ENCODE measurements at regions not wholly inside any gene's neighbourhood (a gene's known extent, or its start where the extent isn't known, plus 50 kb on each side); places are given as distances from the start of the nearest gene placed in this dataset.
A peak's percentile ranks its signal among the peaks of the same experiment; 100 is the strongest.

- POLR2A ChIA-PET = no interaction called here
- no peak overlapping the region for H3K4me3 Mint-ChIP-seq
- peaks cover 36% of the 10 kb centered on the region for H3K27me3 Mint-ChIP-seq
- no peak overlapping the region for H3K27ac Mint-ChIP-seq
- CTCF ChIA-PET = no interaction called here
- no peak for DNase-seq
- no peaks in the 10 kb centered on the region for H3K36me3 Mint-ChIP-seq (ENCODE audit: low read depth)
- H3K9me3 Mint-ChIP-seq = no peaks in the 10 kb centered on the region
- H3K4me1 Mint-ChIP-seq = no peaks in the 10 kb centered on the region
Observed at GRCh38 chr1:10860682-10861081, 64.2 kb upstream of the CASZ1 start.

- H3K27me3 Mint-ChIP-seq = peaks cover 44% of the 10 kb centered on the region
- ChIA-PET POLR2A (no interaction called here), CTCF (no interaction called here)
- H3K36me3 Mint-ChIP-seq (ENCODE audit: low read depth) = no peaks in the 10 kb centered on the region
- no peak for DNase-seq
- no peak overlapping the region for H3K4me3 Mint-ChIP-seq
- H3K27ac Mint-ChIP-seq = no peak overlapping the region
- H3K9me3 Mint-ChIP-seq = no peaks in the 10 kb centered on the region
- peaks cover 5% of the 10 kb centered on the region for H3K4me1 Mint-ChIP-seq
Observed at GRCh38 chr1:10861822-10862221, 65.4 kb upstream of the CASZ1 start.

GRCh38 chr1:10862743-10863335 is 66.4 kb upstream of the CASZ1 start:
- no peak overlapping the region for H3K27ac Mint-ChIP-seq
- no peaks in the 10 kb centered on the region for H3K9me3 Mint-ChIP-seq
- POLR2A ChIA-PET = no interaction called here
- H3K27me3 Mint-ChIP-seq = peaks cover 50% of the 10 kb centered on the region
- CTCF ChIA-PET = no interaction called here
- H3K4me1 Mint-ChIP-seq = peaks cover 10% of the 10 kb centered on the region
- no peaks in the 10 kb centered on the region for H3K36me3 Mint-ChIP-seq (ENCODE audit: low read depth)
- no peak for DNase-seq
- H3K4me3 Mint-ChIP-seq = no peak overlapping the region

- Mint-ChIP-seq H3K36me3 (ENCODE audit: low read depth) (no peaks in the 10 kb centered on the region), H3K4me1 (peaks cover 11% of the 10 kb centered on the region), H3K9me3 (no peaks in the 10 kb centered on the region), H3K4me3 (no peak overlapping the region), H3K27me3 (peaks cover 58% of the 10 kb centered on the region), H3K27ac (no peak overlapping the region)
- ChIA-PET CTCF (interaction anchor here (0.6 kb wide), 2 partner anchors 84 to 382 kb away, joined by 3 to 5 read pairs; no protein-coding TSS in a partner anchor), POLR2A (no interaction called here)
- DNase-seq = no peak
Observed at GRCh38 chr1:10863886-10864285, 67.4 kb upstream of the CASZ1 start.

- no peak for DNase-seq
- Mint-ChIP-seq H3K9me3 (no peaks in the 10 kb centered on the region), H3K4me1 (peaks cover 11% of the 10 kb centered on the region), H3K36me3 (ENCODE audit: low read depth) (no peaks in the 10 kb centered on the region), H3K4me3 (no peak overlapping the region), H3K27ac (no peak overlapping the region), H3K27me3 (peaks cover 62% of the 10 kb centered on the region)
- POLR2A ChIA-PET = no interaction called here
- CTCF ChIA-PET = no interaction called here
Observed at GRCh38 chr1:10864776-10865175, 68.3 kb upstream of the CASZ1 start.

GRCh38 chr1:10865518-10866320 is 69.3 kb upstream of the CASZ1 start:
- Mint-ChIP-seq H3K4me1 (peaks cover 11% of the 10 kb centered on the region), H3K4me3 (no peak overlapping the region), H3K9me3 (no peaks in the 10 kb centered on the region), H3K27me3 (peaks cover 67% of the 10 kb centered on the region), H3K27ac (no peak overlapping the region), H3K36me3 (ENCODE audit: low read depth) (no peaks in the 10 kb centered on the region)
- CTCF ChIA-PET = interaction anchor here (1.1 kb wide), 1 partner anchor 359 kb away, joined by 4 read pairs; no protein-coding TSS in a partner anchor
- POLR2A ChIA-PET = interaction anchor here (0.7 kb wide), 1 partner anchor 1114 kb away, joined by 3 read pairs; the partner anchor contains the start of gene MFN2
- DNase-seq = no peak

GRCh38 chr1:10866321-10867093 is 70.1 kb upstream of the CASZ1 start:
- CTCF ChIA-PET = interaction anchor here (0.9 to 1.2 kb wide), 3 partner anchors 344 to 368 kb away, joined by 3 to 4 read pairs (median 3); no protein-coding TSS in a partner anchor
- Mint-ChIP-seq H3K4me3 (peak overlapping the region; percentile 63), H3K27me3 (peaks cover 67% of the 10 kb centered on the region), H3K4me1 (peaks cover 11% of the 10 kb centered on the region), H3K27ac (no peak overlapping the region), H3K9me3 (no peaks in the 10 kb centered on the region), H3K36me3 (ENCODE audit: low read depth) (no peaks in the 10 kb centered on the region)
- DNase-seq = no peak
- POLR2A ChIA-PET = no interaction called here

- Mint-ChIP-seq H3K9me3 (no peaks in the 10 kb centered on the region), H3K27ac (no peak overlapping the region), H3K27me3 (peaks cover 65% of the 10 kb centered on the region), H3K4me3 (peak overlapping the region; percentile 30), H3K4me1 (peaks cover 11% of the 10 kb centered on the region), H3K36me3 (ENCODE audit: low read depth) (no peaks in the 10 kb centered on the region)
- ChIA-PET CTCF (interaction anchor here (0.6 to 1.2 kb wide), 4 partner anchors 345 to 370 kb away, joined by 3 to 5 read pairs (median 4); no protein-coding TSS in a partner anchor), POLR2A (no interaction called here)
- peak; percentile 61 for DNase-seq
Observed at GRCh38 chr1:10867138-10867721, 70.8 kb upstream of the CASZ1 start.

GRCh38 chr1:10867914-10868598 is 71.6 kb upstream of the CASZ1 start:
- Mint-ChIP-seq H3K27me3 (peaks cover 60% of the 10 kb centered on the region), H3K36me3 (ENCODE audit: low read depth) (no peaks in the 10 kb centered on the region), H3K4me1 (peaks cover 11% of the 10 kb centered on the region), H3K27ac (no peak overlapping the region), H3K4me3 (no peak overlapping the region), H3K9me3 (no peaks in the 10 kb centered on the region)
- ChIA-PET CTCF (no interaction called here), POLR2A (no interaction called here)
- no peak for DNase-seq

- POLR2A ChIA-PET = no interaction called here
- H3K9me3 Mint-ChIP-seq = no peaks in the 10 kb centered on the region
- no peak overlapping the region for H3K4me3 Mint-ChIP-seq
- peaks cover 54% of the 10 kb centered on the region for H3K27me3 Mint-ChIP-seq
- DNase-seq = no peak
- CTCF ChIA-PET = interaction anchor here (1.3 kb wide), 1 partner anchor 49 kb away, joined by 3 read pairs; no protein-coding TSS in a partner anchor
- peaks cover 11% of the 10 kb centered on the region for H3K4me1 Mint-ChIP-seq
- no peak overlapping the region for H3K27ac Mint-ChIP-seq
- H3K36me3 Mint-ChIP-seq (ENCODE audit: low read depth) = no peaks in the 10 kb centered on the region
Observed at GRCh38 chr1:10868599-10868965, 72.1 kb upstream of the CASZ1 start.

- no peaks in the 10 kb centered on the region for H3K36me3 Mint-ChIP-seq (ENCODE audit: low read depth)
- ChIA-PET CTCF (interaction anchor here (1.1 to 1.4 kb wide), 3 partner anchors 48 to 376 kb away, joined by 3 to 4 read pairs (median 4); no protein-coding TSS in a partner anchor), POLR2A (no interaction called here)
- no peaks in the 10 kb centered on the region for H3K9me3 Mint-ChIP-seq
- no peak overlapping the region for H3K4me3 Mint-ChIP-seq
- H3K27me3 Mint-ChIP-seq = peaks cover 41% of the 10 kb centered on the region
- peaks cover 11% of the 10 kb centered on the region for H3K4me1 Mint-ChIP-seq
- no peak overlapping the region for H3K27ac Mint-ChIP-seq
- no peak for DNase-seq
Observed at GRCh38 chr1:10869933-10870332, 73.5 kb upstream of the CASZ1 start.

- no peak overlapping the region for H3K4me3 Mint-ChIP-seq
- H3K9me3 Mint-ChIP-seq = no peaks in the 10 kb centered on the region
- ChIA-PET POLR2A (interaction anchor here (0.7 kb wide), 1 partner anchor 421 kb away, joined by 3 read pairs; the partner anchor contains the start of gene CORT), CTCF (interaction anchor here (1.1 to 1.4 kb wide), 2 partner anchors 364 to 376 kb away, joined by 4 read pairs; no protein-coding TSS in a partner anchor)
- no peaks in the 10 kb centered on the region for H3K36me3 Mint-ChIP-seq (ENCODE audit: low read depth)
- peaks cover 11% of the 10 kb centered on the region for H3K4me1 Mint-ChIP-seq
- no peak for DNase-seq
- no peak overlapping the region for H3K27ac Mint-ChIP-seq
- peaks cover 34% of the 10 kb centered on the region for H3K27me3 Mint-ChIP-seq
Observed at GRCh38 chr1:10870493-10871096, 74.1 kb upstream of the CASZ1 start.
